ENCODE measurements at regions not wholly inside any gene's neighbourhood (a gene's known extent, or its start where the extent isn't known, plus 50 kb on each side); places are given as distances from the start of the nearest gene placed in this dataset.

DNA sequence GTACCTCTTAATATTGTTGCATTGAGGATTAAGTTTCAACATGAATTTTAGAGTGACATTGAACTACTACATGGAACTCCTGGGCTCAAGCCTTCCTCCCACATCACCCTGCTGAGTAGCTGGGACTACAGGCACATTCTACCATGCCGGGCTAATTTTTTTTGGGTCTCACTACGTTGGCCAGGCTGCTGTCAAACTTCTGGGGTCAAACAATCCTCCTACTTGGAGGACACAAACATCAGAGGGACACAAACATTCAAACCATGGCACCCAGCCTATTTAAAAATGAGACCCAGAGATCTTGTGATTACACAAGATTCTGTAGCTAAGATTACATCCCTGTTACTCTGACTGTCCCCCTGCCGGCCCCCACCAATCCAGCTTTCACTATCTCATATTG, 180.9 kb downstream of the KCNRG start:
- TF ChIP-seq, protein P1, sequence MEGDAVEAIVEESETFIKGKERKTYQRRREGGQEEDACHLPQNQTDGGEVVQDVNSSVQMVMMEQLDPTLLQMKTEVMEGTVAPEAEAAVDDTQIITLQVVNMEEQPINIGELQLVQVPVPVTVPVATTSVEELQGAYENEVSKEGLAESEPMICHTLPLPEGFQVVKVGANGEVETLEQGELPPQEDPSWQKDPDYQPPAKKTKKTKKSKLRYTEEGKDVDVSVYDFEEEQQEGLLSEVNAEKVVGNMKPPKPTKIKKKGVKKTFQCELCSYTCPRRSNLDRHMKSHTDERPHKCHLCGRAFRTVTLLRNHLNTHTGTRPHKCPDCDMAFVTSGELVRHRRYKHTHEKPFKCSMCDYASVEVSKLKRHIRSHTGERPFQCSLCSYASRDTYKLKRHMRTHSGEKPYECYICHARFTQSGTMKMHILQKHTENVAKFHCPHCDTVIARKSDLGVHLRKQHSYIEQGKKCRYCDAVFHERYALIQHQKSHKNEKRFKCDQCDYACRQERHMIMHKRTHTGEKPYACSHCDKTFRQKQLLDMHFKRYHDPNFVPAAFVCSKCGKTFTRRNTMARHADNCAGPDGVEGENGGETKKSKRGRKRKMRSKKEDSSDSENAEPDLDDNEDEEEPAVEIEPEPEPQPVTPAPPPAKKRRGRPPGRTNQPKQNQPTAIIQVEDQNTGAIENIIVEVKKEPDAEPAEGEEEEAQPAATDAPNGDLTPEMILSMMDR (conservative IDR thresholded peaks at IDR 0.05), result no peak
- TF ChIP-seq EZH2 (IDR thresholded peaks at IDR 0.05; ENCODE audit: low read depth), result no peak

Data from PC-9 (cell line).